Keratinocyte (primary cell): ENCODE measurements at regions not wholly inside any gene's neighbourhood (a gene's known extent, or its start where the extent isn't known, plus 50 kb on each side); places are given as distances from the start of the nearest gene placed in this dataset.

Experiments used
- EZH2 ChIP-seq: IDR thresholded peaks from one replicate; pipeline ENCODE4 v1.6.1; 2012; ENCODE audit warnings: inconsistent platforms, mild to moderate bottlenecking, low read length, moderate library complexity
- TF ChIP-seq, protein P1 (sequence below), 3 experiments: IDR thresholded peaks in 1 of 3; conservative IDR thresholded peaks in 1 of 3; optimal IDR thresholded peaks in 1 of 3; 2 replicates in 2 of 3; 3 replicates in 1 of 3; pipeline versions ENCODE3 to v1.5.1; 2011; ENCODE audit warnings: low read length in 3 of 3, mild to moderate bottlenecking in 3 of 3, moderate library complexity in 2 of 3, control low read depth in 1 of 3, inconsistent platforms in 1 of 3; ENCODE audit not compliant: insufficient read depth in 2 of 3; ENCODE audit errors: extremely low read depth in 1 of 3

DNA sequence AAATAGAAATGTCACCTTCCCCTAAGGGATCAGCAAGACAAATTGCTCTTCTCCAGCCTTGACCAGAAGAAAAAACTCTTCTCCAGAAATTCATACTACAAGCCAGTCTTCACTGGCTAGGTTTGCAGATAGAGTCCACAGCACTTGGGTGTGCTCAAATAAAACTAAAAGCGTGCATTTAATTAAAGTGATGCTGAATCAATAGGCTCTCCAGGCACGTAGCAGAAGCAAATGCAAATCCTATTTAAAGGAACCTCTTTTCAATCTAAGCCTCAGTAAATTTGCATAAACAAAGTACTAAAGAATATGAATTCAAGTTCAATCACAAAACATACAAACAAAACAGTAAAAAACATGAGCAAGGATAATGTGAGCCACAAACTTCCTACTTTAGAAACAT is 744.4 kb upstream of the FANCL start:
- no peak for TF ChIP-seq EZH2
- TF ChIP-seq, protein P1, sequence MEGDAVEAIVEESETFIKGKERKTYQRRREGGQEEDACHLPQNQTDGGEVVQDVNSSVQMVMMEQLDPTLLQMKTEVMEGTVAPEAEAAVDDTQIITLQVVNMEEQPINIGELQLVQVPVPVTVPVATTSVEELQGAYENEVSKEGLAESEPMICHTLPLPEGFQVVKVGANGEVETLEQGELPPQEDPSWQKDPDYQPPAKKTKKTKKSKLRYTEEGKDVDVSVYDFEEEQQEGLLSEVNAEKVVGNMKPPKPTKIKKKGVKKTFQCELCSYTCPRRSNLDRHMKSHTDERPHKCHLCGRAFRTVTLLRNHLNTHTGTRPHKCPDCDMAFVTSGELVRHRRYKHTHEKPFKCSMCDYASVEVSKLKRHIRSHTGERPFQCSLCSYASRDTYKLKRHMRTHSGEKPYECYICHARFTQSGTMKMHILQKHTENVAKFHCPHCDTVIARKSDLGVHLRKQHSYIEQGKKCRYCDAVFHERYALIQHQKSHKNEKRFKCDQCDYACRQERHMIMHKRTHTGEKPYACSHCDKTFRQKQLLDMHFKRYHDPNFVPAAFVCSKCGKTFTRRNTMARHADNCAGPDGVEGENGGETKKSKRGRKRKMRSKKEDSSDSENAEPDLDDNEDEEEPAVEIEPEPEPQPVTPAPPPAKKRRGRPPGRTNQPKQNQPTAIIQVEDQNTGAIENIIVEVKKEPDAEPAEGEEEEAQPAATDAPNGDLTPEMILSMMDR (optimal IDR thresholded peaks at IDR 0.05 in 1 of 3, IDR thresholded peaks at IDR 0.05 in 1 of 3, conservative IDR thresholded peaks at IDR 0.05 in 1 of 3; ENCODE audit: extremely low read depth in 1 of 3, insufficient read depth in 2 of 3, low read length in 3 of 3), result no peak
